Ovary (tissue), 7 donors: ENCODE measurements at regions not wholly inside any gene's neighbourhood (a gene's known extent, or its start where the extent isn't known, plus 50 kb on each side); places are given as distances from the start of the nearest gene placed in this dataset.

ENCODE experiments used
- DNase-seq, 5 donors: peaks; one replicate each; pipeline ENCODE4 v3.0.0-alpha.2; 2019 to 2020
- H3K27ac ChIP-seq, 2 donors: fragments of 200-600 bp; one replicate each; pipeline versions ENCODE4 v1.5.1 to v1.8.0; 2019 to 2022
- H3K27me3 ChIP-seq: fragments of 200-600 bp; one replicate; pipeline ENCODE4 v1.8.0; 2022
- H3K36me3 ChIP-seq: fragments of 200-600 bp; sonication (generic); one replicate; pipeline ENCODE4 v1.5.1; 2019
- H3K4me1 ChIP-seq: one replicate; pipeline ENCODE4 v1.8.1; 2013; ENCODE audit warnings: mild to moderate bottlenecking, moderate library complexity; ENCODE audit not compliant: insufficient read depth
- H3K4me3 ChIP-seq: fragments of 200-600 bp; sonication (generic); one replicate; pipeline ENCODE4 v1.5.1; 2017
- H3K9me3 ChIP-seq, 2 donors: fragments of 200-600 bp in 1 of 2; sonication (generic) in 1 of 2; one replicate each; pipeline versions ENCODE4 v1.5.1 to v1.8.1; 2013 to 2019; ENCODE audit warnings: mild to moderate bottlenecking in 1 of 2, moderate library complexity in 1 of 2
- CTCF ChIP-seq, 3 donors: fragments of 450-650 bp in 2 of 3; fragments of 200-600 bp in 1 of 3; IDR thresholded peaks; one replicate each; pipeline versions ENCODE4 v1.5.1 to v1.8.0; 2016 to 2022; ENCODE audit warnings: antibody characterized with exemption in 3 of 3, mild to moderate bottlenecking in 1 of 3
- EP300 ChIP-seq: sonication (generic); formaldehyde crosslinking; IDR thresholded peaks from one replicate; pipeline ENCODE4 v1.6.1; 2017; ENCODE audit warnings: antibody characterized with exemption
- POLR2A ChIP-seq: fragments of 450-650 bp; IDR thresholded peaks from one replicate; pipeline ENCODE4 v1.6.1; 2017; ENCODE audit warnings: antibody characterized with exemption, mild to moderate bottlenecking, moderate library complexity
- WGBS, 3 donors: extraction: QIAGEN DNeasy Blood & Tissue Kit in 1 of 3; methylation state at CpG; one replicate each; pipeline versions ENCODE4 v1.1.5 to v1.1.7; 2013 to 2017; 5-methylcytosine and 5-hydroxymethylcytosine counted together
- intact Hi-C, 4 donors: fragments of 100-400 bp; cut with DNase I; formaldehyde crosslinking; loops; one replicate each; pipeline versions ENCODE4 v1.11.0 to v1.15.1; 2022 to 2023
- donor health status: DM: no; HTN: no; CAD: no; lungs with moderate emphysema.
- donor health status: DM: no; HTN: no; CAD: no.
- donor health status: Bipolar disorder and iron deficiency.
- donor health status: DM: no; HTN: no; CAD: no.
- donor health status: DM: yes; HTN: yes; CAD: no.

- H3K36me3 ChIP-seq: no peaks in the 10 kb centered on the region
- no peaks in the 10 kb centered on the region for H3K4me1 ChIP-seq
- no peaks in the 10 kb centered on the region for H3K27me3 ChIP-seq
- DNase-seq: no peak
- TF ChIP-seq POLR2A (no peak), CTCF (IDR thresholded peaks at IDR 0.05) (no peak), EP300 (no peak)
- 76 to 80% (median 80%) methylated on average over 3 of the region's 3 CpGs for WGBS, 3 donors
- no peak overlapping the region for H3K4me3 ChIP-seq
- H3K9me3 ChIP-seq: no peaks in the 10 kb centered on the region
- H3K27ac ChIP-seq: no peak overlapping the region
- intact Hi-C loops: no loop called here
Measured at GRCh38 chr16:73883841-73884240, 412.8 kb upstream of the PSMD7 start.

DNA sequence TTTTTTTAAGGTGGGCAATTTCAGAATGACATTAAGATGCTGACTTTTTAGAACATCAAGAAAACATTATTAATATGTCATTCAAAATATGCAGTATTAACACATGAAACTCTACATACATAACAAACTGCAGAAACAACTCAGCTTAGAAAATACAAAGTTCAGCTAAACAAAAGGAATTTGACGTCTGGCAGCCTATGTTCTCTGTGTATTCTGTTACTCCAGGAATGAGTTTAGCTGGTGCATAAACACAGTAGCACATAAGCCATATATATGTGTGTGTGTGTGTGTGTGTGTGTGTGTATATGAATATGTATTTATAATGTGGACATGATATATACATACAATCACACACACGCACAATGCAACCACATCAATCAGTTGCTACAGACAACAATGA lies 413.5 kb upstream of the PSMD7 start:
- no peaks in the 10 kb centered on the region for H3K27me3 ChIP-seq
- intact Hi-C loops: no loop called here
- H3K9me3 ChIP-seq: no peaks in the 10 kb centered on the region
- H3K4me3 ChIP-seq: no peak overlapping the region
- no peaks in the 10 kb centered on the region for H3K4me1 ChIP-seq
- TF ChIP-seq CTCF (IDR thresholded peaks at IDR 0.05) (no peak), EP300 (no peak), POLR2A (no peak)
- DNase-seq: no peak
- no peak overlapping the region for H3K27ac ChIP-seq
- H3K36me3 ChIP-seq: no peaks in the 10 kb centered on the region
- WGBS, 3 donors: 62 to 71% (median 67%) methylated on average over 2 of the region's 2 CpGs

GRCh38 chr16:73882651-73883050 lies 414.0 kb upstream of the PSMD7 start:
- H3K36me3 ChIP-seq: no peaks in the 10 kb centered on the region
- 64 to 65% (median 65%) methylated on average over 2 of the region's 2 CpGs for WGBS, 3 donors
- no peaks in the 10 kb centered on the region for H3K4me1 ChIP-seq
- H3K27ac ChIP-seq: no peak overlapping the region
- intact Hi-C loops: no loop called here
- DNase-seq: no peak
- no peak for TF ChIP-seq EP300
- TF ChIP-seq CTCF (IDR thresholded peaks at IDR 0.05): no peak
- no peak for TF ChIP-seq POLR2A
- no peaks in the 10 kb centered on the region for H3K9me3 ChIP-seq
- H3K4me3 ChIP-seq: no peak overlapping the region
- H3K27me3 ChIP-seq: no peaks in the 10 kb centered on the region

DNA sequence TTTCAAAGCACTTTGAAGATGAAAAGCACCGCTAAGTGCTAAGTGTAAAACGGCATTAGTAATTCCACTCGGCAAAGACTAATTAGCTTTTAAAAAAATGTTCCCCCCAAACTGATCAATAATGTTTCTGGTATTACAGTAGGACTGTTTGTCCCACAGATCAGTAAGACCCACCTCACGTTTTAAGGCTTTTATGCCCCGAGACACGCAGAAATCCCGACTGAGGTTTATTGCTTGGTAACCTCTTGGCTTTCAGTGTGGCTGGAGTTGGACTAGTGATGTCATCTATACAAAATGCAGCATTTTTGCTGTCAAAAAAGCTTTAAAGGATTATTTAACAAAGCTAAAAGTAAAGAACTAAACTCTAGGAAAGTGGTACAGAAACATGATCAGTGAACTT lies 414.6 kb upstream of the PSMD7 start:
- intact Hi-C loops: no loop called here

More for the DNA sequence above, 414.6 kb upstream of the PSMD7 start:
- no peaks in the 10 kb centered on the region for H3K4me1 ChIP-seq
- no peak for DNase-seq
- no peaks in the 10 kb centered on the region for H3K27me3 ChIP-seq
- no peak overlapping the region for H3K4me3 ChIP-seq
- TF ChIP-seq CTCF (IDR thresholded peaks at IDR 0.05) (no peak), EP300 (no peak), POLR2A (no peak)
- WGBS, 3 donors: 36 to 50% (median 38%) methylated on average over 7 of the region's 7 CpGs
- H3K36me3 ChIP-seq: no peaks in the 10 kb centered on the region
- no peak overlapping the region for H3K27ac ChIP-seq
- H3K9me3 ChIP-seq: no peaks in the 10 kb centered on the region
